GM19372 (cell line): ENCODE measurements at regions not wholly inside any gene's neighbourhood (a gene's known extent, or its start where the extent isn't known, plus 50 kb on each side); places are given as distances from the start of the nearest gene placed in this dataset.
"Not testable (repeated sequence)": the region's sequence is repeated elsewhere in the genome, so short reads cannot be mapped to it uniquely, and the experiment has no call there.

Experiments
- ATAC-seq: cut with Tn5 transposase; IDR thresholded peaks from one replicate; pipeline ENCODE4 v1.9.1; 2021; ENCODE audit warnings: mild to moderate bottlenecking, low read depth, moderate library complexity; ENCODE audit not compliant: unreplicated experiment

- no peak for ATAC-seq
Observed at GRCh38 chr14:106343626-106344025, 817.2 kb downstream of the TMEM121 start.

GRCh38 chr14:106344065-106344614 is 817.8 kb downstream of the TMEM121 start:
- not testable (repeated sequence) for ATAC-seq

- ATAC-seq: not testable (repeated sequence)
Observed at GRCh38 chr14:106344791-106345479, 818.6 kb downstream of the TMEM121 start.

- no peak for ATAC-seq
Observed at GRCh38 chr14:106346084-106346483, 819.7 kb downstream of the TMEM121 start.

- ATAC-seq: no peak
Observed at GRCh38 chr14:106346534-106347290, 820.3 kb downstream of the TMEM121 start.

GRCh38 chr14:106347291-106347778 is 821.0 kb downstream of the TMEM121 start:
- ATAC-seq: no peak

- ATAC-seq: no peak
Observed at GRCh38 chr14:106347890-106348755, 821.7 kb downstream of the TMEM121 start.

- not testable (repeated sequence) for ATAC-seq
Observed at GRCh38 chr14:106348873-106349540, 822.6 kb downstream of the TMEM121 start.

GRCh38 chr14:106349678-106350457 is 823.5 kb downstream of the TMEM121 start:
- ATAC-seq: not testable (repeated sequence)

- not testable (repeated sequence) for ATAC-seq
Observed at GRCh38 chr14:106355007-106355791, 828.8 kb downstream of the TMEM121 start.

- ATAC-seq: not testable (repeated sequence)
Observed at GRCh38 chr14:106355881-106356642, 829.7 kb downstream of the TMEM121 start.

- ATAC-seq: not testable (repeated sequence)
Observed at GRCh38 chr14:106356643-106356930, 830.2 kb downstream of the TMEM121 start.

GRCh38 chr14:106359157-106359887 is 832.9 kb downstream of the TMEM121 start:
- not testable (repeated sequence) for ATAC-seq

GRCh38 chr14:106365371-106365770 is 839.0 kb downstream of the TMEM121 start:
- ATAC-seq: not testable (repeated sequence)

- ATAC-seq: not testable (repeated sequence)
Observed at GRCh38 chr14:106365894-106366293, 839.5 kb downstream of the TMEM121 start.

- not testable (repeated sequence) for ATAC-seq
Observed at GRCh38 chr14:106366971-106367370, 840.6 kb downstream of the TMEM121 start.

GRCh38 chr14:106369456-106369855 is 843.1 kb downstream of the TMEM121 start:
- ATAC-seq: not testable (repeated sequence)
